ENCODE measurements at regions not wholly inside any gene's neighbourhood (a gene's known extent, or its start where the extent isn't known, plus 50 kb on each side); places are given as distances from the start of the nearest gene placed in this dataset.
"Not testable (repeated sequence)": the region's sequence is repeated elsewhere in the genome, so short reads cannot be mapped to it uniquely, and the experiment has no call there.

DNA sequence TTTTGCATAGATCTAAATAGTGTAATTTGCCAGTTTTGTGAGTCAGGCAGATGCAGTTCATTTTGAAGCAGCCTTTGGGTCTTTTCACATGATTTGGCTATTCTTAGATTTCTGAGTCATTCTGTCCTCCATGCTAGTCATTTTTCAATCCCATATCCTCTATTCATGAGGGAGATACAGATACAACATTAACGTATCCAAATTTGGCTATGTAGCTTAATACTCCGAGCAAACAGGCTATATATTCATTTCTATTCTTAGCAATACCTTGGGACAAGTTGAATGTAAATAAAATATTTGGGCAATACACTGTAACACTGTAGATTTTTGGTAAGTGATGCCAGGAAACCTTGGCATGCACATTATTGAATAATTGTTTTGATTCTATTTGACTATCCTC lies 270.7 kb upstream of the PDE3A start:
- no peak for DNase-seq

DNA sequence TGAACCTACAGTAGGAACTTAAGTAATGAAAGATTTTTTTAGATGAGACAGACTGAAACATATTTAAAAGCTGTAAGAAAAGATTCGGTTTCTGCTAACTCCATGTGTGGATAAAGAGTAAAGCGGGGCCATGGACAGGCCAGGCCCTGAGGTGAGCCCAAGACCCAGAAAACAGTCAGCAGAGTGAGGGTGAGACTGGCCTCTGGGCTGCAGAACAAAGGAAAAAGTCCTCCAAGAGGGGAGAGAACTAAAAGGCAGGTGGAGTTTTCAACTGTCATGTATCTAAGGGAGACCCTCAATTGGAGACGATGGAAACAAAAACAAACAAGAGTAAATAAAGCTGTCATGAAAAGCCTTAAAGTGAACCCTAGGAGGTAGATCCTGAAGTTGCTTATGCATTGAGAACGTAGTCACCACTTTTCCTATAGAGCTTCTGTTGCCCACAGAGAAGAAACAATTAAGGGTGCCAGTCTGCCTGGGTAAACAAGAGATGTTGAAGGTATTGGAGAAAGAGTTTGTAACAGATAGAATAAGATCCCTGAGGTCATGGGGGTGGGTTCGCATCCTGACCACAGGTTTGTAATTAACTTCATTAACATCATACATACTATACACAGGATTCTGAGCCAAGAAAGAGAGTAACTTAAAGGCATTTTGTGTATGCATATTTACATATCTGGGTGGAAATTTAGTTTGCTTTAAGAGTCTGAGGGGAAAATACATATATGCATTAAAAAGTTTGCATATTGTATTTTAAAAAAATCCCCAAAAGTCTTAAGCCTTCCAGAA lies 268.7 kb upstream of the PDE3A start:
- DNase-seq = no peak

DNA sequence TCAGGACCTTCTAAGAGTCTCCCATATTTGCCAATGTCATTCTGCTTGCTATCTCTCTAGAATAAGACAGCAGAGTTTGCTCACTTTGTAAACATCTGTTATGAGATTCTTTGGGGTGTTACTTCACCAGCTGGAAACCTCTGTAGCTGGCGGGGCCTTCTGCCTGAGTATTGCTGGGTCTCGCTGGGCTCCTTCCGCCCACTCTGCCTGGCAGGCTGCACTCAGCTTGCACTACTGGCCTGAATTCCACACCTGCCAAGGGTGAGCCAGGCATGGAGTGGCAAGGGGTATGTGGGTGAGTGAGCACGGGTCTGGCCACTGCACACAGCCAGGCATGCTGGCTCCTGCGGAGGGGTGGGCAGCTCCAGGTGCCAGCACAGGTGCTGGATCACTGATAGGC lies 267.3 kb upstream of the PDE3A start:
- no peak for DNase-seq

DNA sequence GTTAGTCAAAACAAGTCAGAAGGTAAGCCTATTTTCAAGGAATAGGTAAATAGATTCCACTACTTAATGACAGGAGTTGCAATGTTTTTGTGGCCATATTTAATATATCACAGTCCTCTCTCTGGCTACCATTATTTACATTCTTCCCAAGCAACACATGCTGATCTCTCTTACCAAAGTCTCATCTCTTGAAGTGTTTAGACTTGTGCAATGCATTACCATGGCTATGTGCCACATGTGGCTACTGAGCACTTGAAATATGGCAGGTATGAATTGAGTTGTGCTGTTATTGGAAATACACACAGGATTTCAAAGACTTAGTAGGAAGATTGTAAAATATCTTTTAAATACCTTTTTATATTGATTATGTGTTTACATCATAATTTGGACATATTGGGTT lies 262.4 kb upstream of the PDE3A start:
- DNase-seq = no peak

DNA sequence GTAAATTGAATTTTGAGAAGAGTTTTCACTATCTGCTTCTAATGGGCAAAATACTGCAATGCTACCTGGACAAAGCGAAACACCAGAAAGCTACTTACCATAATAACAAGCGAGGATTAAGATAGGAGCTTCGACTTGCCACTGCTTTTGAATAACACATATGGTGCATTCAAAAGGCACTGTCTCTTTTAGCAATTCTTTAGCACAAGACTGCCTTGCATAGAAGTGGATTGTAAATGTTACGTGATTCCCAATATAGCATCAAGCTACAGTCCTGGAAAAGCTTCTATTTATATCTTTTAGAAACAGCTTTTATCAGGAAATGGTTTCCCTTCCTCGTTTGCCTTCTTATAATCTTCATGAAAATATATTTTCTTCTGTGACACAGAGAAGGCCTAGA lies 258.7 kb upstream of the PDE3A start:
- DNase-seq = no peak

DNA sequence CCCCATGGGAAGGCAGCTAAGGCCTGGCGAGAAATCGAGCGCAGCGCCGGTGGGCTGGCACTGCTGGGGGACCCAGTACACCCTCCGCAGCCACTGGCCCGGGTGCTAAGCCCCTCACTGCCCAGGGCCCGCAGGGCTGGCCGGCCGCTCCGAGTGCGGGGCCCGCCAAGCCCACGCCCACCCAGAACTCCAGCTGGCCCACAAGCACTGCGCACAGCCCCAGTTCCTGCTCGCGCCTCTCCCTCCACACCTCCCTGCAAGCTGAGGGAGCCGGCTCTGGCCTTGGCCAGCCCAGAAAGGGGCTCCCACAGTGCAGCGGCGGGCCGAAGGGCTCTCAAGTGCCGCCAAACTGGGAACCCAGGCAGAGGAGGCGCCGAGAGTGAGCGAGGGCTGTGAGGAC lies 253.0 kb upstream of the PDE3A start:
- not testable (repeated sequence) for DNase-seq

DNA sequence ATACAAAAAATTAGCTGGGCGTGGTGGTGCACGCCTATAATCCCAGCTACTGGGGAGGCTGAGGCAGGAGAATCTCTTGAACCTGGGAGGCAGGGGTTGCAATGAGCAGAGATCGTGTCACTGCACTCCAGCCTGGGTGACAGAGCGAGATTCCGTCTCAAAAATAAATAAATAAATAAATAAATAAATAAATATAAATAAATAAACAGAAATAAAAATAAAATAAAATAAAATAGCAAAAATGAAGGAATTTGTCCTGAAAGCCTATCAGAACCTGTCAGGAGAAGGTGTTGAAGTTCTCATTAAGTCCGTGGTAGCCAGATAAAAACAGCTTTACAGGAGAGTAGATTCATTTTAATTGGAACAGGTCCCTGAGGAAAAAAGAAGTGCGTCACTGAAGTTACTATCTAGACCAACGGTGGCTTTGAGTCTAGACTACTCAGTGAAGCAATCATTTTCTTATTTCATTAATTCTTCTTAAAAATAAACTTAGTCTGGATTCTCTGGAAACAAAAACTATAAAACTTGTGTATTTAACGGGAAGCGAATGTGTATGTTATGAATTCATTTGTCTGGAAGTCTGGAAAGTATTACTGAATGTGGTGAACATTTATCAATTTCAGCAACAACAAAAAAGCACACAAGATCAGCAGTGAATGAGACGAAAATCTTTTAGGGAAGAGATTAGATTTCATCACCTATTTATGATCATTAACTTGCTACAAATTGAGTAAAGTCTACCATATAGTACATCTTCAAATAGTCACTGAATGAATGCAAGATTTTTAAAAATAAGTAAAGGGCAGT lies 248.5 kb upstream of the PDE3A start:
- DNase-seq = no peak

DNA sequence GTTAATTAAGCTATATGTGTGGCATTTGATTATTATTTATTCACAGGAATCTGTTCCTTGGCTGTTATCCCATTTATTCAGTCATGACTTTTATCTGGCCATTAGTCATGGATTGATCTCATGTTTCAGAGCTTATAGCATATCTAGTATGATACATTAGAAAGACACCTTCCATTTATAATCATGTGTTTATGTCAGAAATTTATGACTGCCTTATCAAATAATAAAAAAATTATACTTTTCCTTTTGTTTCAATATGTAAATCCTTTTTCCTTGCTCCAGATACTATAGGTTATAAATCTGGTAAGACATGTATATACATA lies 248.0 kb upstream of the PDE3A start:
- DNase-seq = no peak

DNA sequence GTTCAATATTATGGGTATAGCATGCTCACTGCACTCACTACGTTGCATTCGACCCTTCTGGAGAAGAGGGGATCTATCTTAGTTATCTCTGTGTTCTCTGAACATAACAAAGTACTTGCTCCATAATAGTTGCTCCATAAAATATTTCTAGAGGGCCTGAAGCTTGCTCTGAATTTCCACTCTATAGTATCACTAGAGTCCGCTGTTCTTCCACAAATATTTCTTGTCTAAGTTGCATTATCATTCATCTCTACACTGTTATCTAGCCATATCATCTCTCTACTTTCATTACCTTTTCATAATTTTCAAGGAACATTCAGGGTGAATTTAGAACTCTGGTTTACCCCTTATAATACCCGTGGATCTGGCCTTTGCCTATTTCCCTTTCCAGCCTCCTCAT lies 246.1 kb upstream of the PDE3A start:
- no peak for DNase-seq

DNA sequence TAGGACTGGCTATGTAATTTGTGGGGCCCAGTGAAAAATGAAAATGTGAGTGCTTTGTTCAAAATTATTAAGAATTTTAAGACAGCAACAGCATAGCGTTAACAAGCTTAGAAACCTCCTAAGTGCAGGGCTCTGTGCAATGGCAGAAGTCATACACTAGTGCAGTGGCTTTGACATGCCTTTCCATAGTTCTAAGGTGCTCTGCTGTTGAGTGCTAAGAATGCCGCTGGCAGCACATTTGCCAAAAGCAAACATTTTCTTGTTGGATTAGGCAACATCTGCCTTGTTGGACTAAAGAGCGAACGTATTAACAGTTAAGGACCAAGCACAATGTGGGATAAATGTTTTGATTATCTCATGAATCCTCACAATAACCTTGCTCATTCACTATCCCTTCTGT lies 244.9 kb upstream of the PDE3A start:
- DNase-seq = no peak

DNA sequence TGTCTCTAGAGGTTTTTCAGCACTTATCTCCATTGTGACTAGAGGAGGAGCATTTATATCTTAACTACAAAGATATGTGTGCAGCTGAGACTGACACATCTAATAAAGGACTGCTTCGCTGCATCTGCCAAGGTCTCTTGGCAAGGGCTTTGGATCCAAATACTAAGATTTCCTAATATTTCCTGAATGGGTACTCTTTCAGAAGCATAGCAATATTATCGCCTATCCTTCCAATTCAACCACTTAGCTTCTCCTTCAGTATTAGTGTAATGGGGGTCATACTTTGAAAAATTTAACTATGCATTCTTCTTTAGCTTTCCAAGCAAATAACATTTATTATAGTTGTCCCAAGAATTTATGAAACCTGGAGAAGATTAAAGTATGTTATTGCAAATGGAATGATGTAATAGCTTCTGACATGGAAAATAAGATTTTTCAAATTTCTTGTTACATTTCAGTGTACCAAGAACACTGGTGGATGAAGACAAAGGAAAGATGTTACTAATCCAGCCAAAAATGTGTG lies 243.0 kb upstream of the PDE3A start:
- no peak for DNase-seq

DNA sequence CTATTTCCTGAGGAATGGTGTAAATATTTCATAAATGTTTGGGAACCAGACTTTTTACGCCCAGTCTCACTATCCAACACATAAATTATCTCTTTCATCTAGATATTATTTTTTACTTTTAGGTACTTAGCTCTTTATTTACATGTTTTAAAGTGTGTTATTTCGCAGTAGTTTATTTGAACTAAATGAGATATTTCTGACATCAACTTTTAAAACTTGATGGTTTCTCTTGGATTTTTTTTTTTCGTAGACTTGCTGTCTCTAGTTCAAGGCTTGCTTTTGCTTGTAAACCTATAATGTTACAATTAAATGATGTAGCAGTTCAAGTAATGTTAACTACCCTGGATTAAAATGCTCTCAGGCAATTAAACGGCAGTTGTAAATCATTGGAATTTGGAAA lies 241.7 kb upstream of the PDE3A start:
- DNase-seq = no peak

DNA sequence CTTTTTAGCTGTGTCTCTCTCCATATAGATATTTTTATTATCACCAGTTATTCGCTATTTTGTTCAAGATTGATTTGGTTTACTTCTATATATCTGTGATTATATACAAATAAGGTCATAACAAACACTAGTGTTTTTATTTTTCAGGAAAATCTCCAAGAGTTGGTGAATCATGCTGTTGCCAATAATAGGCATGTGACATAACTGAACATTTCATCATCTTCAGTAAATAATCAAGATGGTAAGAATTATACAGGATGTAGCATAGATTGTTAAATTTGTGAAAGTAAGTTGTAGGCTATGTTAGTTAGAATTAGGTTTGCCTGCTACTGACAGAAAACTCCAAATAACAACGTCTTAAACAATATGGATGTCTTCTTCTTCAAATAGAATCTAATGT lies 240.9 kb upstream of the PDE3A start:
- DNase-seq = no peak

DNA sequence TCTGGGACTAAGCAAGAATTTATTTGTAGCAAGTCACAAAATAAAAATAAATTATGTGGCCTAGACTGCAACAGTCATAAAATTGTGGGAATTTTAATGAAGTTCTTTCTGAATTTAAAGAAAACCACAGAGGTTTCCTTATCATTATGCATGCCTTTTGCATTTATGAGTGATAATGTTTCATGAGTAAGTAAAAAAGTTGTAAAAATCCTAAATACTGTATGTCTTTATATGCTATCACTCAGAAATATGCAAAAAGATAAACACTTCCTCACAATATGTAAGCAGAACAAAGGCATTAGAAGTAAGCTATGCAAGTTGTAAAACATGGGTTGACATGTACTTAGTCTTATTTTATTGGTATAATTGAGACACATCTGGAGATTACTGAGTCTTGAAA lies 239.4 kb upstream of the PDE3A start:
- DNase-seq = no peak

DNA sequence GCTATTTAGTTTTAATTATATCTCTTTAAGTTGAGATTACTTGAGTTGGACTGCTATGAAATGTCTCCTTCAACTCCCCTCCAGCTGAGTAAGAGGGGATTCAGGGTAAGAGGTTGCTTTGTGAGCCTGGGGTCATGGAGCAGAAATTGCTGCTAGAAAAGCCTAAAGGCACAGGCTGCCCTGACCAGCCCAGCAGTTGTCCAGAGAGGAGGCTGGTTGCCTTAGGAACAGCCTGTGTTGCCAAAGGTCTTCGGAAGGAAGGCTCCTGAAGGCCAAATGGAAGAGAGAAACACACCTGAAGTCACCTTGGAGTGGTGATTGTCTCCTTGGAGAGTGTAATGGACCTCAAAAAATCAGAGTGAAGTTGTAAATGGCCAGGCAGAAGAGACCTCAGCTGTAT lies 235.5 kb upstream of the PDE3A start:
- no peak for DNase-seq

DNA sequence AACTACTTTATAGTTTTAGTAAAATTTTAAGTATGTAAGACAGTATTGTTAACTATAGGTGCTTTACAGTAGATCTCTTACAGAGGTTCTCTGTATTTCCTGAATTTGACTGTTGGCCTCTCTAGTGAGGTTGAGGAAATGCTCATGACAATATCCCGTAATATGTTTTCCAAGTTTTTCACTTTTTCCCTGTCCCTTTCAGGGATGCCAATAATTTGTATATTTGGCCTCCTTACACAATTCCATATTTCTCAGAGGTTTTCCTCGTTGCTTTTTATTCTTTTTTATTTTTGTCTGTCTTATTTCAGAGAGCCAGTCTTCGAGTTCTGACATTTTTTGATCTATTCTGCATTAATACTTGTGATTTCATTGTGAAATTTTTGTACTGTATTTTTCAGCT lies 233.7 kb upstream of the PDE3A start:
- no peak for DNase-seq

DNA sequence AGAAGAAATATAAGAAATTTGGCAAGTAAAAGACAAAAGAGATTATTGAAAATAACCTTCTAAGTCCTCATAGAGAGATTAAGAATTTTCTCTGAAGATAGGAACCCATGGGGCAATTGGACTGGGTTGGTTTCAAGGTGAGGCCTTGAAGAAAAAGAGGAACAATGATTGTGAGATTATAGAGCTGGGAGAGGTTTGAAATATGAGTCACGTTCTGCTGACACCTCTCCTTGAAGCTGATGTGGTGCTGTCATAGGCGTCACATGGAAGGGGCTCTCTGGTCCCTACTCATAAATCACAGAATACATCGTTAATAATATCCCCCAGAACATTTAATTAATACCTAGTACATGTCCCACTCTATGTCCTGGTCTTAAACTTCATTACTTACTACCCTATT lies 227.6 kb upstream of the PDE3A start:
- DNase-seq = no peak

DNA sequence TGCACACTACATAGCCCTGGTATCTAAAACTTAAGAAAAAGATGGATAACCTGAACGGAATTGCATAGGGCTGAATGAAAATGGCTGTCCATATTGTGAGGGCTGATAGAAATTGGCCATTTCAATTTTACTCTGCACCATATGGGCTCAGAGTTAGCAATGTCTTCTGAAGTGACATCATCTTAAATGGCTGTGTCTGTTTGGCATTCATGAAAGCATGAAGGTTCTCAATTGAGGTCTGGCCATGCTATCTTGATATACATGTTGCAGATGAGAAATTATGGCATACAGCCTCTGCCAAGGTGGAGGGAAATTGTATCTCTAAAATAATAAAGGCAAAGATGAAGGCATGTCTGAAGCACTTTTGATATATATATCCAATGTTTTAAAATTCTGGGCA lies 226.0 kb upstream of the PDE3A start:
- DNase-seq = no peak

DNA sequence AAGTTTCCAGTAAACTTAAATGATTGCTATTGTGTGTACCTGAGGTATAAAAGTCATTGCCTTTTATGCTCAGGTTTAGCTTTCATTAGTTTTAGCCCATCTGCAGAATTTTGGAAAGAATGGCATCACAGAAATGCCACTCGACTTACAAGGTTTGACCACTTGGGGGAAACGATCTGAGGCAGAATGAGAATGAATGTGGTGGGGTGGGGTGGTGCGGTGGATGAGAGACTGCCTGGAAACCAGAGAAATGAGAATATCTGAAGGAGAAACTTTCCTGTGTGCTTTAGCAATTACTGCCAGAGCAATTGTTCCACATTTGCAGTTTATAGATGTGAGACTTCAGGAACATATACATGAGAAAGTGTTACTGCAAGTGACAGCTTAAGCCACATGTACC lies 225.4 kb upstream of the PDE3A start:
- DNase-seq = no peak

DNA sequence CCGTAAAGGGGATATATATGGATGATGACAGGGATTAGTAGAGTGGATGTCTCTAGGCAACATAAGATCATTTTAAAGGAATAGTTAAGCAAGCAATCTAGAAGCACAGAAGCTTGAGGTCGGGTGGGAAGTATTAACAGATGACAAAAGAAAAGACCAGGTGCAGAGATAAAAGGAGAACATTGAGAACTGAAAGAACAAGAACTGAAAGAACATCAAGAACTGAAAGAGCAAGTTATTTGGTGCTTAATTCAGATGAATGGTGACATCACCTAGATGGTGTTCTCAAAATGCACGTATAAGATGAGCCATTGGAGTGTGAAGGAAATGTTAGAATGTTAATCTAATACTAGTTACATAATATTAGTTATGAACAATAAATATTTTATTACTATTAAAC lies 224.0 kb upstream of the PDE3A start:
- DNase-seq = no peak

DNA sequence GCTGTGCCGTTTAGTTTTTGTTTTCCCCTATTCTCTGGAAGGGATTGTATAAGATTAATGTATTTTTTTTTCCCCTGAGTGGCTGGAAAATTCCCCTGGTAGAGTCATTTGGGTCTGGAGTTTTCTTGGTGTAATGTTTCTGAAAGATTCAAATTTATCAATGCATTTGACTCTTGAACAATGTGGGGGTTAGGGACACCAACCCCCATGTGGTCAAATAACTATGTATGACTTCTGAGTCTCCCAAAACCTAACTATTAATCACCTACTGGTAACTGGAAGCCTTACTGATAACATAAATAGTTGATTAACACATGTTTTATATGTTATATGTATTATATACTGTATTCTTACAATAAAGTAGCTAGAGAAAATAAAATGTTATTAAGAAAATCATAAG lies 220.1 kb upstream of the PDE3A start:
- DNase-seq = no peak

DNA sequence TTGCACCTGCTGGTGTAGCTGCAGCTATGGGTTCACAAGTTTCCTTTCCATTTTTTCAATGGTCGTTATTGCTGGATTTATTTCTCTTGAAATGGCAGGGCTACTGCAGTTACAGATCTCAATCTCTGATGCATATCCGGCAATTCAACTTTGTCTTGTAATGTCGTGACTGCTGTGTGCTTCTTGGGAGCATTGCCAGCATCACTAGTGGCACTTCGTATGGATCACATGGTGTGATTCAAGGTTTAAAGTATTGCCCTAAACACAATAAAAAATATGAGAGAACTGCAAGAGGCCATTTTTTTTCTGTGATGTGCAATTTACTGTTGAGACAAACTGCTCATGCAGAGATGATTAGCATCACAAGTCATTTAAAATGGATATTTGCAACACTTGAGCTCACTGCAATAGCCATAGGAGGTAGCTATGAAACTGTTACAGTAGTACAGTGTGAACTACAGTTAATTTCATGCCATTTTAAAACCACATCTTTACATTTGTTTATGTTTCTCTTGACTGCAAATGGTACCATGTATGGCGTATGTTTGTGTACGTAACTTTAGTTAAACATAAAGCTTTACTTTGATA lies 217.4 kb upstream of the PDE3A start:
- no peak for DNase-seq

DNA sequence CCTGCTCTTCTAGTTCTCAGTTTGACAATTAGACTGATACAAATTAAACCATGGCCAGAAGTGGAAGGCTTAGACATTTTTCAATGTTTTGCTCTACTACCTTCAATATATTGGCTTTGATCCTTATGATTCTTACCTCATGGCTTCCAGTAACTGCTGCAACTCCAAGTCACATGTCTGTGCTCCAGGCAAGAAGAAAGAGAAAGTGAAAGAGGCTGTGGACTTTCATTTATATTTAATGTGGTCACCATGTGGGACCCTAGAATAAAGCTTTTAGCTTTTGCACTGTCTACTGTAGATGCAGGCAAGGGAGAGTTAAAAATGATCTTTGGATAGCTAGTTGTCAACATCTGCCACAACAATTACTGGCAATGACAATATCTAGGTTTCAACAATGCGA lies 214.3 kb upstream of the PDE3A start:
- peak; percentile 49 for DNase-seq

DNA sequence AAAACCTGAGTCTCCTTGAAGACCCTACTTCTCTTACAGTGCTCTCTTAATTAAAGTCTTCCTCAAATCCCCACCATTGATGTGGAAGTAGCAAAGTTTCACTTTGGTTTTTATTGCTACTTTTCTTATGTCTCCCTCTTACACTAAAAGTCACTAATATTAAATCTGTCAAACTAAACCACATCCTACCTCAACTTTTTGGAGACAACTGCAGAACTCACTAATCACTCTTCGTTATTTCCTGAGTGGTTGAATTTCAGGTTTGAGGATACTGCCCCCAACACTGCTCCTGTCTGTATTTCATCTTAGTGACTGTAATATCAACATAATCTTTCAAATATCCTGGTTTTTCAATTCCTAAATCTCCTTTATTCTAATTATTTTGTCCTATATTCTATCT lies 213.0 kb upstream of the PDE3A start:
- DNase-seq = no peak
